HUES48 (cell line): ENCODE measurements at regions not wholly inside any gene's neighbourhood (a gene's known extent, or its start where the extent isn't known, plus 50 kb on each side); places are given as distances from the start of the nearest gene placed in this dataset.

Source experiments
- H3K27ac ChIP-seq: one replicate; pipeline ENCODE4 v1.7.0; 2013; ENCODE audit warnings: low read depth, low read length, inconsistent platforms
- H3K27me3 ChIP-seq: 2 replicates; pipeline ENCODE4 v1.6.1; 2013; ENCODE audit warnings: mild to moderate bottlenecking, low read length; ENCODE audit not compliant: control insufficient read depth, insufficient read depth
- H3K36me3 ChIP-seq: 2 replicates; pipeline ENCODE4 v1.6.1; 2013; ENCODE audit warnings: low read length; ENCODE audit not compliant: control insufficient read depth, insufficient read depth
- H3K4me1 ChIP-seq: 2 replicates; pipeline ENCODE4 v1.6.1; 2013; ENCODE audit warnings: mild to moderate bottlenecking, low read length; ENCODE audit not compliant: control insufficient read depth, insufficient read depth
- H3K4me3 ChIP-seq: 2 replicates; pipeline ENCODE4 v1.5.1; 2013; ENCODE audit warnings: mild to moderate bottlenecking, low read depth, low read length
- H3K9ac ChIP-seq: 2 replicates; pipeline ENCODE4 v1.6.1; 2013; ENCODE audit warnings: mild to moderate bottlenecking, low read depth, low read length, moderate library complexity
- H3K9me3 ChIP-seq: 2 replicates; pipeline ENCODE4 v1.6.1; 2013; ENCODE audit warnings: low read length; ENCODE audit not compliant: control insufficient read depth, insufficient read depth

- H3K27me3 ChIP-seq, result no peaks in the 10 kb centered on the region
- H3K4me1 ChIP-seq, result no peaks in the 10 kb centered on the region
- H3K4me3 ChIP-seq, result no peak overlapping the region
- no peaks in the 10 kb centered on the region for H3K36me3 ChIP-seq
- H3K9me3 ChIP-seq, result peaks cover 4% of the 10 kb centered on the region
- no peak overlapping the region for H3K9ac ChIP-seq
- H3K27ac ChIP-seq, result no peak overlapping the region
Measured at GRCh38 chr1:164337394-164337793, 221.6 kb upstream of the PBX1 start.

- H3K36me3 ChIP-seq, result no peaks in the 10 kb centered on the region
- H3K9ac ChIP-seq, result no peak overlapping the region
- H3K27me3 ChIP-seq, result no peaks in the 10 kb centered on the region
- peaks cover 4% of the 10 kb centered on the region for H3K9me3 ChIP-seq
- H3K4me1 ChIP-seq, result no peaks in the 10 kb centered on the region
- no peak overlapping the region for H3K4me3 ChIP-seq
- H3K27ac ChIP-seq, result no peak overlapping the region
Measured at GRCh38 chr1:164337885-164338284, 221.1 kb upstream of the PBX1 start.

GRCh38 chr1:164343189-164343588 lies 215.8 kb upstream of the PBX1 start:
- H3K9me3 ChIP-seq, result peaks cover 4% of the 10 kb centered on the region
- no peaks in the 10 kb centered on the region for H3K4me1 ChIP-seq
- H3K27ac ChIP-seq, result no peak overlapping the region
- H3K27me3 ChIP-seq, result no peaks in the 10 kb centered on the region
- H3K9ac ChIP-seq, result no peak overlapping the region
- H3K36me3 ChIP-seq, result no peaks in the 10 kb centered on the region
- no peak overlapping the region for H3K4me3 ChIP-seq

- Histone ChIP-seq H3K4me1 (no peaks in the 10 kb centered on the region), H3K9ac (no peak overlapping the region), H3K27me3 (no peaks in the 10 kb centered on the region), H3K4me3 (no peak overlapping the region), H3K9me3 (0 out of 2 replicates have a peak, but pooled peaks cover 7% of the 10 kb centered on the region), H3K36me3 (no peaks in the 10 kb centered on the region), H3K27ac (no peak overlapping the region)
Measured at GRCh38 chr1:164347980-164348379, 211.0 kb upstream of the PBX1 start.

GRCh38 chr1:164356511-164356910 lies 202.5 kb upstream of the PBX1 start:
- Histone ChIP-seq H3K9ac (no peak overlapping the region), H3K36me3 (no peaks in the 10 kb centered on the region), H3K27me3 (no peaks in the 10 kb centered on the region), H3K4me1 (no peaks in the 10 kb centered on the region), H3K4me3 (no peak overlapping the region), H3K27ac (no peak overlapping the region), H3K9me3 (no peaks in the 10 kb centered on the region)

GRCh38 chr1:164360265-164360664 lies 198.7 kb upstream of the PBX1 start:
- H3K36me3 ChIP-seq, result no peaks in the 10 kb centered on the region
- no peaks in the 10 kb centered on the region for H3K27me3 ChIP-seq
- H3K9me3 ChIP-seq, result no peaks in the 10 kb centered on the region
- H3K4me1 ChIP-seq, result no peaks in the 10 kb centered on the region
- H3K9ac ChIP-seq, result no peak overlapping the region
- no peak overlapping the region for H3K4me3 ChIP-seq
- no peak overlapping the region for H3K27ac ChIP-seq

GRCh38 chr1:164361927-164362326 lies 197.1 kb upstream of the PBX1 start:
- Histone ChIP-seq H3K27ac (no peak overlapping the region), H3K36me3 (no peaks in the 10 kb centered on the region), H3K9ac (no peak overlapping the region), H3K27me3 (no peaks in the 10 kb centered on the region), H3K9me3 (no peaks in the 10 kb centered on the region), H3K4me3 (no peak overlapping the region), H3K4me1 (no peaks in the 10 kb centered on the region)

- Histone ChIP-seq H3K27ac (no peak overlapping the region), H3K36me3 (no peaks in the 10 kb centered on the region), H3K4me1 (no peaks in the 10 kb centered on the region), H3K27me3 (no peaks in the 10 kb centered on the region), H3K4me3 (no peak overlapping the region), H3K9ac (no peak overlapping the region), H3K9me3 (no peaks in the 10 kb centered on the region)
Measured at GRCh38 chr1:164363980-164364379, 195.0 kb upstream of the PBX1 start.

- Histone ChIP-seq H3K27me3 (no peaks in the 10 kb centered on the region), H3K9me3 (no peaks in the 10 kb centered on the region), H3K4me1 (no peaks in the 10 kb centered on the region), H3K4me3 (no peak overlapping the region), H3K9ac (no peak overlapping the region), H3K36me3 (no peaks in the 10 kb centered on the region), H3K27ac (no peak overlapping the region)
Measured at GRCh38 chr1:164366014-164366413, 193.0 kb upstream of the PBX1 start.

GRCh38 chr1:164369698-164370365 lies 189.2 kb upstream of the PBX1 start:
- Histone ChIP-seq H3K27me3 (no peaks in the 10 kb centered on the region), H3K4me1 (peaks cover 8% of the 10 kb centered on the region), H3K9me3 (no peaks in the 10 kb centered on the region), H3K27ac (no peak overlapping the region), H3K36me3 (no peaks in the 10 kb centered on the region), H3K9ac (no peak overlapping the region), H3K4me3 (no peak overlapping the region)

GRCh38 chr1:164380893-164381292 lies 178.1 kb upstream of the PBX1 start:
- Histone ChIP-seq H3K4me1 (no peaks in the 10 kb centered on the region), H3K36me3 (no peaks in the 10 kb centered on the region), H3K9ac (no peak overlapping the region), H3K27me3 (no peaks in the 10 kb centered on the region), H3K4me3 (no peak overlapping the region), H3K27ac (no peak overlapping the region), H3K9me3 (no peaks in the 10 kb centered on the region)
